PFSK-1 (cell line): ENCODE measurements at regions not wholly inside any gene's neighbourhood (a gene's known extent, or its start where the extent isn't known, plus 50 kb on each side); places are given as distances from the start of the nearest gene placed in this dataset.

Experiments
- FOXP2 ChIP-seq: optimal IDR thresholded peaks from 2 replicates; pipeline ENCODE3; 2011; ENCODE audit warnings: borderline replicate concordance, control low read depth, inconsistent platforms; ENCODE audit not compliant: insufficient read depth; ENCODE audit errors: extremely low read length, extremely low read depth
- POLR2AphosphoS5 ChIP-seq: IDR thresholded peaks from 2 replicates; pipeline ENCODE4 v1.6.1; 2012; ENCODE audit warnings: low read depth, mild to moderate bottlenecking, control low read depth, low read length, moderate library complexity
- REST ChIP-seq, 2 experiments: IDR thresholded peaks; 2 replicates each; pipeline versions ENCODE4 v1.6.1 to v1.8.0; 2011 to 2012; ENCODE audit warnings: low read depth in 2 of 2, low read length in 2 of 2, control low read depth in 1 of 2, inconsistent platforms in 1 of 2, mild to moderate bottlenecking in 1 of 2, moderate library complexity in 1 of 2; ENCODE audit not compliant: insufficient read depth in 1 of 2
- SIN3A ChIP-seq: IDR thresholded peaks from 2 replicates; pipeline ENCODE4 v1.6.1; 2012; ENCODE audit warnings: mild to moderate bottlenecking, low read length, moderate library complexity, borderline replicate concordance; ENCODE audit not compliant: insufficient read depth
- TAF1 ChIP-seq: IDR thresholded peaks from 2 replicates; pipeline ENCODE4 v1.6.1; 2012; ENCODE audit warnings: low read length, control low read depth, borderline replicate concordance; ENCODE audit not compliant: insufficient read depth

- TF ChIP-seq REST (IDR thresholded peaks at IDR 0.05; ENCODE audit: insufficient read depth in 1 of 2, low read depth in 2 of 2, low read length in 2 of 2): no peak
- TF ChIP-seq POLR2AphosphoS5: no peak
- TF ChIP-seq SIN3A: no peak
- no peak for TF ChIP-seq TAF1
Observed at GRCh38 chr20:19027971-19028370, 184.5 kb upstream of the SLC24A3 start.

GRCh38 chr20:19041787-19042186 is 170.7 kb upstream of the SLC24A3 start:
- TF ChIP-seq POLR2AphosphoS5: no peak
- no peak for TF ChIP-seq TAF1
- TF ChIP-seq FOXP2: no peak
- TF ChIP-seq REST (IDR thresholded peaks at IDR 0.05; ENCODE audit: insufficient read depth in 1 of 2, low read depth in 2 of 2, low read length in 2 of 2): no peak
- no peak for TF ChIP-seq SIN3A

GRCh38 chr20:19045371-19045770 is 167.1 kb upstream of the SLC24A3 start:
- TF ChIP-seq SIN3A (no peak), POLR2AphosphoS5 (no peak), REST (IDR thresholded peaks at IDR 0.05; ENCODE audit: insufficient read depth in 1 of 2, low read depth in 2 of 2, low read length in 2 of 2) (no peak), FOXP2 (no peak), TAF1 (no peak)

- no peak for TF ChIP-seq POLR2AphosphoS5
- TF ChIP-seq TAF1: no peak
- no peak for TF ChIP-seq FOXP2
Observed at GRCh38 chr20:19047040-19047950, 165.1 kb upstream of the SLC24A3 start.

- TF ChIP-seq FOXP2 (no peak), SIN3A (no peak), TAF1 (no peak), REST (IDR thresholded peaks at IDR 0.05; ENCODE audit: insufficient read depth in 1 of 2, low read depth in 2 of 2, low read length in 2 of 2) (no peak), POLR2AphosphoS5 (no peak)
Observed at GRCh38 chr20:19047951-19048296, 164.5 kb upstream of the SLC24A3 start.
